ENCODE measurements at regions not wholly inside any gene's neighbourhood (a gene's known extent, or its start where the extent isn't known, plus 50 kb on each side); places are given as distances from the start of the nearest gene placed in this dataset.

GRCh38 chr10:64996886-64997285 is 1475.7 kb downstream of the REEP3 start:
- FAIRE-seq (no peak), DNase-seq (ENCODE audit: insufficient read length, low spot score) (no peak)
- TF ChIP-seq, protein P1, sequence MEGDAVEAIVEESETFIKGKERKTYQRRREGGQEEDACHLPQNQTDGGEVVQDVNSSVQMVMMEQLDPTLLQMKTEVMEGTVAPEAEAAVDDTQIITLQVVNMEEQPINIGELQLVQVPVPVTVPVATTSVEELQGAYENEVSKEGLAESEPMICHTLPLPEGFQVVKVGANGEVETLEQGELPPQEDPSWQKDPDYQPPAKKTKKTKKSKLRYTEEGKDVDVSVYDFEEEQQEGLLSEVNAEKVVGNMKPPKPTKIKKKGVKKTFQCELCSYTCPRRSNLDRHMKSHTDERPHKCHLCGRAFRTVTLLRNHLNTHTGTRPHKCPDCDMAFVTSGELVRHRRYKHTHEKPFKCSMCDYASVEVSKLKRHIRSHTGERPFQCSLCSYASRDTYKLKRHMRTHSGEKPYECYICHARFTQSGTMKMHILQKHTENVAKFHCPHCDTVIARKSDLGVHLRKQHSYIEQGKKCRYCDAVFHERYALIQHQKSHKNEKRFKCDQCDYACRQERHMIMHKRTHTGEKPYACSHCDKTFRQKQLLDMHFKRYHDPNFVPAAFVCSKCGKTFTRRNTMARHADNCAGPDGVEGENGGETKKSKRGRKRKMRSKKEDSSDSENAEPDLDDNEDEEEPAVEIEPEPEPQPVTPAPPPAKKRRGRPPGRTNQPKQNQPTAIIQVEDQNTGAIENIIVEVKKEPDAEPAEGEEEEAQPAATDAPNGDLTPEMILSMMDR (IDR thresholded peaks at IDR 0.05; ENCODE audit: insufficient read depth, missing control alignments): no peak

GRCh38 chr10:65010845-65011244 is 1489.6 kb downstream of the REEP3 start:
- TF ChIP-seq, protein P1 (IDR thresholded peaks at IDR 0.05; ENCODE audit: insufficient read depth, missing control alignments): no peak
- FAIRE-seq: no peak

DNA sequence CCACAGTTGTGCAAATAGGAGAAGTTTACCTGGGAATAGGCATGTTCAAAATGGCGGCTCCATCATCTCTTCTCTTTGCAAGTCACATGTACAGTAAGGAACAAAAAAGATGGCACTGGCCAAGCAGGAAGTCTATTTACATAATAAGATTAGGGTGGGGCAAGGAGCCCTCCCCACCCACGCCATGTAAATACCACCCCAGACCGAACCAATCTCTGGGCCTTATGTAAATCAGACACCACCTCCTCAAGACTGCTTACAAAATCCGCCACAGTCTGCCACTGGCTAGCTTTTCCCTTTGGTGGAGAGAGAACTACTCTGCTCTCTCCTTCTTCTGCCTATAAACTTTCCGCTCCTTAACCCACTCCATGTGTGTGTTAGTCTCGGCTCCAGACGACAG is 1496.3 kb downstream of the REEP3 start:
- DNase-seq (ENCODE audit: insufficient read length, low spot score) (no peak), FAIRE-seq (no peak)
- TF ChIP-seq, protein P1 (IDR thresholded peaks at IDR 0.05; ENCODE audit: insufficient read depth, missing control alignments): no peak

More at GRCh38 chr10:65010845-65011244, 1489.6 kb downstream of the REEP3 start:
- DNase-seq (ENCODE audit: insufficient read length, low spot score): no peak

- no peak for FAIRE-seq
Measured at GRCh38 chr10:65024886-65025285, 1503.7 kb downstream of the REEP3 start.

GRCh38 chr10:65030263-65030662 is 1509.1 kb downstream of the REEP3 start:
- no peak for FAIRE-seq
- TF ChIP-seq, protein P1 (IDR thresholded peaks at IDR 0.05; ENCODE audit: insufficient read depth, missing control alignments): no peak
- DNase-seq (ENCODE audit: insufficient read length, low spot score): no peak

More at GRCh38 chr10:65024886-65025285, 1503.7 kb downstream of the REEP3 start:
- TF ChIP-seq, protein P1 (IDR thresholded peaks at IDR 0.05; ENCODE audit: insufficient read depth, missing control alignments): no peak
- no peak for DNase-seq (ENCODE audit: insufficient read length, low spot score)

- TF ChIP-seq, protein P1 (IDR thresholded peaks at IDR 0.05; ENCODE audit: insufficient read depth, missing control alignments): no peak
- DNase-seq (ENCODE audit: insufficient read length, low spot score) (no peak), FAIRE-seq (no peak)
Measured at GRCh38 chr10:65032867-65033769, 1511.9 kb downstream of the REEP3 start.

DNA sequence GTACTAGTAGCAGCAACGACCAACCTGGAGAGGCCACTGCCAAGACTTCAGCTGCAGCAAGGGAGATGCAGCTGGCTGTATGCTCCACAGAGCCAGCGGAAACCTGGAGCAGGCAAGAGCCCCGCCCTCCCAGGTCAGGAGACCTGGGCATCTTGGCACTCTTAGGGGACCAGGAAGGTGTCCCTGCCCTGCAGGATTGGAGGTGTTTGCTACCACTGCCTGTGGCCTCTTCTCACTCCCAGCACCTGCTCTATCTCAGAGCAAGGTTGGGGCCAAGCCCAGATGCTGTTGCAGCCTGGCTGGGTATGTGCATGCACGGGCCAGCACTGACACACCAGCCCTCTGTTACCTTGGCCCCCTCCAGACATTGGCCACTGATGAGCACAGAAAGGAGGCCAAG is 1512.8 kb downstream of the REEP3 start:
- DNase-seq (ENCODE audit: insufficient read length, low spot score) (no peak), FAIRE-seq (no peak)
- TF ChIP-seq, protein P1 (IDR thresholded peaks at IDR 0.05; ENCODE audit: insufficient read depth, missing control alignments): no peak

All from D721Med (cell line).